CD4-positive, alpha-beta T cell treated with Interleukin-4 for 1 hour (primary cell): ENCODE measurements at regions not wholly inside any gene's neighbourhood (a gene's known extent, or its start where the extent isn't known, plus 50 kb on each side); places are given as distances from the start of the nearest gene placed in this dataset.

ENCODE experiments used
- DNase-seq, 2 donors: peaks; one replicate each; pipeline ENCODE4 v3.0.0-alpha.2; 2020 to 2022

- DNase-seq: no peak
Observed at GRCh38 chr3:117135207-117135606, 425.6 kb downstream of the TUSC7 start.

- no peak for DNase-seq
Observed at GRCh38 chr3:117136003-117136402, 426.4 kb downstream of the TUSC7 start.

GRCh38 chr3:117137065-117137464 lies 427.5 kb downstream of the TUSC7 start:
- no peak for DNase-seq

GRCh38 chr3:117139681-117140080 lies 430.1 kb downstream of the TUSC7 start:
- DNase-seq: no peak

- no peak for DNase-seq
Observed at GRCh38 chr3:117141812-117142211, 432.2 kb downstream of the TUSC7 start.

- no peak for DNase-seq
Observed at GRCh38 chr3:117144853-117145252, 435.3 kb downstream of the TUSC7 start.

- no peak for DNase-seq
Observed at GRCh38 chr3:117145677-117146076, 436.1 kb downstream of the TUSC7 start.

GRCh38 chr3:117146571-117146970 lies 437.0 kb downstream of the TUSC7 start:
- no peak for DNase-seq

GRCh38 chr3:117149584-117149983 lies 440.0 kb downstream of the TUSC7 start:
- DNase-seq: no peak

GRCh38 chr3:117150628-117151027 lies 441.0 kb downstream of the TUSC7 start:
- no peak for DNase-seq

- DNase-seq: no peak
Observed at GRCh38 chr3:117160176-117160575, 450.6 kb downstream of the TUSC7 start.

GRCh38 chr3:117161816-117162215 lies 452.2 kb downstream of the TUSC7 start:
- no peak for DNase-seq

- no peak for DNase-seq
Observed at GRCh38 chr3:117165176-117165575, 455.6 kb downstream of the TUSC7 start.

- no peak for DNase-seq
Observed at GRCh38 chr3:117165601-117166051, 456.0 kb downstream of the TUSC7 start.

- no peak for DNase-seq
Observed at GRCh38 chr3:117168896-117169295, 459.3 kb downstream of the TUSC7 start.

GRCh38 chr3:117170094-117170493 lies 460.5 kb downstream of the TUSC7 start:
- DNase-seq: no peak

GRCh38 chr3:117171124-117171523 lies 461.5 kb downstream of the TUSC7 start:
- DNase-seq: no peak

GRCh38 chr3:117172426-117172825 lies 462.8 kb downstream of the TUSC7 start:
- no peak for DNase-seq

- no peak for DNase-seq
Observed at GRCh38 chr3:117181222-117181621, 471.6 kb downstream of the TUSC7 start.

- no peak for DNase-seq
Observed at GRCh38 chr3:117184574-117184973, 475.0 kb downstream of the TUSC7 start.

GRCh38 chr3:117191245-117191644 lies 481.7 kb downstream of the TUSC7 start:
- no peak for DNase-seq

- DNase-seq: no peak
Observed at GRCh38 chr3:117192888-117193287, 483.3 kb downstream of the TUSC7 start.

GRCh38 chr3:117193390-117193789 lies 483.8 kb downstream of the TUSC7 start:
- DNase-seq: no peak

- DNase-seq: no peak
Observed at GRCh38 chr3:117195034-117195433, 485.5 kb downstream of the TUSC7 start.

GRCh38 chr3:117200962-117201361 lies 491.4 kb downstream of the TUSC7 start:
- no peak for DNase-seq
